ENCODE measurements at regions not wholly inside any gene's neighbourhood (a gene's known extent, or its start where the extent isn't known, plus 50 kb on each side); places are given as distances from the start of the nearest gene placed in this dataset.

DNA sequence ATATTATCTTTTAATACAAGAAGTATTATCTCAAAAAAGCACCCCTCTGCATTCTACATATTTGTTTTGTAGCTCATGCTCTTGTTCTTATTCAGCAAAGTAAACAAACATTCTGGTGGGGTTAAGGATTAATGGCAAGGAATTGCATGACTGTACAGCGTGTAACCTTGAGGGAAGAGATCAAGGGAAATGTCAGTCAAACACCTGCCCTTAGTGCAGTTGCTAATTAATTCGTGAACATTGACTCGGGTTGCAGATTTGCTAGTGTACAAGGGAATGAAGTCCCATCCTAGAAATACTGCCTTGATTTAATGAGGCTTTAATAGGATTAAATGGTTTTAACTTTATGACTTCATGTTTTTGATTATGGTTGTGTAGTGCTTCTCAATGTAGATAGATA lies 1758.1 kb downstream of the MAT2B start:
- Histone ChIP-seq H3K27ac (no peak overlapping the region), H3K9me3 (no peaks in the 10 kb centered on the region), H3K36me3 (no peaks in the 10 kb centered on the region), H3K4me1 (no peaks in the 10 kb centered on the region), H3K4me3 (no peak overlapping the region), H3K27me3 (replicated peaks in 1 of 7) (no peaks in the 10 kb centered on the region)
- no peak for DNase-seq
- intact Hi-C loops (cut with DNase I; ENCODE audit: low total_unique reads) = no loop called here
- 85 to 86% (median 85%) methylated on average over 3 of the region's 3 CpGs for WGBS, 5 donors
- TF ChIP-seq POLR2AphosphoS5 (IDR thresholded peaks at IDR 0.05) = no peak
- TF ChIP-seq, protein P1, sequence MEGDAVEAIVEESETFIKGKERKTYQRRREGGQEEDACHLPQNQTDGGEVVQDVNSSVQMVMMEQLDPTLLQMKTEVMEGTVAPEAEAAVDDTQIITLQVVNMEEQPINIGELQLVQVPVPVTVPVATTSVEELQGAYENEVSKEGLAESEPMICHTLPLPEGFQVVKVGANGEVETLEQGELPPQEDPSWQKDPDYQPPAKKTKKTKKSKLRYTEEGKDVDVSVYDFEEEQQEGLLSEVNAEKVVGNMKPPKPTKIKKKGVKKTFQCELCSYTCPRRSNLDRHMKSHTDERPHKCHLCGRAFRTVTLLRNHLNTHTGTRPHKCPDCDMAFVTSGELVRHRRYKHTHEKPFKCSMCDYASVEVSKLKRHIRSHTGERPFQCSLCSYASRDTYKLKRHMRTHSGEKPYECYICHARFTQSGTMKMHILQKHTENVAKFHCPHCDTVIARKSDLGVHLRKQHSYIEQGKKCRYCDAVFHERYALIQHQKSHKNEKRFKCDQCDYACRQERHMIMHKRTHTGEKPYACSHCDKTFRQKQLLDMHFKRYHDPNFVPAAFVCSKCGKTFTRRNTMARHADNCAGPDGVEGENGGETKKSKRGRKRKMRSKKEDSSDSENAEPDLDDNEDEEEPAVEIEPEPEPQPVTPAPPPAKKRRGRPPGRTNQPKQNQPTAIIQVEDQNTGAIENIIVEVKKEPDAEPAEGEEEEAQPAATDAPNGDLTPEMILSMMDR (IDR thresholded peaks at IDR 0.05 in 8 of 11, conservative IDR thresholded peaks at IDR 0.05 in 3 of 11) = no peak
- TF ChIP-seq POLR2A (IDR thresholded peaks at IDR 0.05) = no peak

DNA sequence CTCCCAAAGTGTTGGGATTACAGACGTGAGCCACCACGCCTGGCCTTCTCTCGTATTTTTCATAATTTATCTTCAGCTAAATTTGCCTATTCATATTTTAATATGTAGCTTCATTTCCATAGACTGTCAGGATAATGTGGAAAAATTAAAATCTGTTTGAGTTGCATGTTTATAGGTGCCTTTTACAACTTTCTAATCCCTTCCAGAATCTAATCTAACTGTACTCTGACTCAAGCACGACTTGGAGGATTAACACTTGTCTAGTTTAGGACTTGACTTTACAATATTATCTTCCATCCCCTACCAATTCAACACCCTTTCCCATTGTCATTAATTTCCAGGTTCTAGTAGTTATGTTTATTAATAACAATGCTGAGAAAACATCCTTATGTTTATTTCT lies 1761.5 kb downstream of the MAT2B start:
- no peak overlapping the region for H3K27ac ChIP-seq
- H3K4me3 ChIP-seq = no peak overlapping the region
- H3K36me3 ChIP-seq = no peaks in the 10 kb centered on the region
- no peaks in the 10 kb centered on the region for H3K27me3 ChIP-seq (replicated peaks in 1 of 7)
- no peaks in the 10 kb centered on the region for H3K4me1 ChIP-seq
- 68 to 89% (median 75%) methylated on average over 4 of the region's 4 CpGs for WGBS, 5 donors
- no peak for DNase-seq
- no peak for TF ChIP-seq POLR2AphosphoS5 (IDR thresholded peaks at IDR 0.05)
- TF ChIP-seq, protein P1 (IDR thresholded peaks at IDR 0.05 in 8 of 11, conservative IDR thresholded peaks at IDR 0.05 in 3 of 11) = no peak
- no peak for TF ChIP-seq POLR2A (IDR thresholded peaks at IDR 0.05)
- no peaks in the 10 kb centered on the region for H3K9me3 ChIP-seq
- intact Hi-C loops (cut with DNase I; ENCODE audit: low total_unique reads) = no loop called here

DNA sequence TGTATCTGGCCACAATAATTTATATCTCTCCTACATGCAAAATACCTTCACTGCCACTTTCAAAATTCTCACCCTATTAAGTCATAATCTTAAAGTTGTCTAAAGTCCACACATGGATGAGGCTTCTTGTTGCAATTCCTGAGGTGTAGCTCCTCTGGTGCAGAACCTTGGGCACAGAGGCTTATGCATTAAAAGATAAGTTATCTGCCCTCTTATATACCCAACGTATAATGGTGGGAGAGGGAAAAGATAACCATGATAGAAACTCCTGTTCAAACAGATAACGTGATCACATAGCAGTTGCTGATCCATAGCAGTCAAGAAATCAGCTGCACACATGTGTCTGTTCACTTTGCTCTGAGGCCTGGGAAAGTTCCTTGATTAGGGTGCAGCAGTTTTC lies 1767.0 kb downstream of the MAT2B start:
- intact Hi-C loops (cut with DNase I; ENCODE audit: low total_unique reads) = no loop called here
- WGBS, 5 donors = 66 to 91% (median 80%) methylated on average over 2 of the region's 2 CpGs
- no peaks in the 10 kb centered on the region for H3K9me3 ChIP-seq

DNA sequence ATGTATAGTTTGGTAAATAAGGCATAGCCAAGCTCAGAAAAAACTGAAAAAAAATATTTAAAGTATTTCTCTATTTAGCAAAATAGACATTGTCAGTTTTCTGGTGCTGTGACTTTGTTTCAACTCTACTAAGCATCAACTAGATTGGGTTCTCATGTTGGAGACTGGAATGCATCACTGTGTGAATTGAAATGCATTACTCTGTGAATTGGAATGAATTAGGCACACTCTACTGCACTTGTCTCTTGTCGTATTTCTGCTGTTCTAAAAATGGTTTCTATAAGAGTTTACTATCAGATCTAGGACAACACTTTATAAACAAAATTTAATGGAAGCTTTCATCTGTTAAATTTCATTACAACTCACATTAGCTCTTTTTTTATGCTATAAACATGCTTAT lies 1772.2 kb downstream of the MAT2B start:
- no peaks in the 10 kb centered on the region for H3K4me1 ChIP-seq
- H3K36me3 ChIP-seq = no peaks in the 10 kb centered on the region
- WGBS, 5 donors = 75 to 92% (median 83%) methylated on average over 1 of the region's 1 CpG
- no peak for TF ChIP-seq POLR2A (IDR thresholded peaks at IDR 0.05)
- TF ChIP-seq, protein P1 (IDR thresholded peaks at IDR 0.05 in 8 of 11, conservative IDR thresholded peaks at IDR 0.05 in 3 of 11) = no peak
- no peak for TF ChIP-seq POLR2AphosphoS5 (IDR thresholded peaks at IDR 0.05)
- no peak for DNase-seq
- no peaks in the 10 kb centered on the region for H3K9me3 ChIP-seq
- no peaks in the 10 kb centered on the region for H3K27me3 ChIP-seq (replicated peaks in 1 of 7)
- H3K27ac ChIP-seq = no peak overlapping the region
- intact Hi-C loops (cut with DNase I; ENCODE audit: low total_unique reads) = no loop called here
- H3K4me3 ChIP-seq = no peak overlapping the region

More for the DNA sequence above, 1767.0 kb downstream of the MAT2B start:
- Histone ChIP-seq H3K27ac (no peak overlapping the region), H3K36me3 (no peaks in the 10 kb centered on the region), H3K4me3 (no peak overlapping the region), H3K4me1 (no peaks in the 10 kb centered on the region), H3K27me3 (replicated peaks in 1 of 7) (no peaks in the 10 kb centered on the region)
- no peak for TF ChIP-seq POLR2A (IDR thresholded peaks at IDR 0.05)
- TF ChIP-seq POLR2AphosphoS5 (IDR thresholded peaks at IDR 0.05) = no peak
- TF ChIP-seq, protein P1 (IDR thresholded peaks at IDR 0.05 in 8 of 11, conservative IDR thresholded peaks at IDR 0.05 in 3 of 11) = no peak
- DNase-seq = no peak
